ENCODE measurements at regions not wholly inside any gene's neighbourhood (a gene's known extent, or its start where the extent isn't known, plus 50 kb on each side); places are given as distances from the start of the nearest gene placed in this dataset.
"Not testable (repeated sequence)": the region's sequence is repeated elsewhere in the genome, so short reads cannot be mapped to it uniquely, and the experiment has no call there.

DNA sequence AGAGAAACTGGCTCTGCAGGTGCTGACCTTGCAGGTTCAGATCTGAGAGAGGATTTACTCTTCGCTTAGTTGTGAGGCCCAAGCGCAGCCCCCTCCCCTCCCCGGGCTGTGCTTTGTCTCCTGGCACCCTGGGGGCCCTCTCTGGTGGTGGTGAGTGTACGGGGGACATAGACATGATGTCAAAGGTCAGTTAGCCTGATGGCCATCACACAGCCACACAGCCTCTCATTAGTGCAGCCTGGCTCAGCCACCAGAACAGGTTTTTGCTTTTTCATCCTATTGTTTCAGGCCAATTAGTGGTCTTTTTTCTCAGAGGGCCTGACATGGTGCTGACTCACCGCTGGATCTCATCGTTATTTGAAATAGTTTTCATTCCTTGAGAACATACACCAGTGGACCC is 437.9 kb downstream of the AACS start:
- no peak for DNase-seq (ENCODE audit: low read depth)

DNA sequence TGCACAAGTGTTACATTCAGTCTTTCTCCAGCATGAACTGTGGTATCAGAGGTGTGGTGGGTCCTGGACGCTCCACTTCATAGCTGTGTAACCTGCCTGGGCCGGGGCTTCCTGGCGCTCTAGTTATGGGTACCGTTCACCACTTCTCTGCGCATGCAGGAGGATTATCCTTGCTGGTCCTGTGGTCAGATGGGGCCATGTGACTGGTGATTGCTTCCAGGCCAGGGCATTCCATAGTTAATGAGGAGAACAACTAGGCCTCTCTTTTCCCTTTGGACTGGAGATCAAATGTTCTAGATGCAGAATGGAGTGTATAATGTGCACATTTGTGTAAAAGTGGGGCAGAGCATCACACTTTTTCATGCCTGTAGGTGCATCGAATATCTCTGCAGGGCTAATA is 444.0 kb downstream of the AACS start:
- DNase-seq (ENCODE audit: low read depth): no peak

DNA sequence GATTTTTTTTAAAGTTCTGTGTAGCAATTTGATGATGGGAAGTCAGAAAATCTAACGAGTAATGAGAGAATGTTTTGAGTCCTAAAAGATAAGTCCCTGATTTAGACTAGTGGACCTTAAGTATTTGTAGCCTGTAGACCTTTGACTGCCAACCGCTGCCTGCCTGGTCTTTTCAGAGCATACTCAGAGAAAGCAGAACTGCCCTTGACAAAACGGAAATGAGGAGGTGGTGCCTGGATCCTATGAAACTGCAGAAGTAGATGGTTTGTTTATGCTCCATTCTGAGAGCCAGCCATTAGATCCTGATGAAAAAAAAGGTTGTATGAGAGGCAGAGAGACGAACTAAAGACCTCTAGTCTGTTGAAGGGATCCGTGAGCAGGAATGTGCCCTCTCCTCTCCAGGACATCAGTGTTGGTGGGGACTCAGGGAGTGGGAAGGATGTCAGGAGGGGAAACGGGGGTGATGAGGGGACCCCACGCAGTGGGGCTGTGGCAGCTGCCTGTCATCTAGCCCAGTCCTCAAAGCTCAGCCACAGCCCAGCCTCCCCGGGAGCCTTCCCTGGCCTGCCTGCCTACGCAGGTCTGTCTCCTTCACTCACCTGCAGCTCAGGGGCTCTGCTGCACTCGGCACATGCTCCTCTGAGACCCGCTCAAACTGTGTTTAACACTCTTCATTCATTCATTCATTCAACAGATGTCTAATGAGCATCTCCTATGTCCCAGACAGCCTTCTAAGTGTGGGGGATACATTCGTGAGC is 447.5 kb downstream of the AACS start:
- DNase-seq (ENCODE audit: low read depth): no peak

DNA sequence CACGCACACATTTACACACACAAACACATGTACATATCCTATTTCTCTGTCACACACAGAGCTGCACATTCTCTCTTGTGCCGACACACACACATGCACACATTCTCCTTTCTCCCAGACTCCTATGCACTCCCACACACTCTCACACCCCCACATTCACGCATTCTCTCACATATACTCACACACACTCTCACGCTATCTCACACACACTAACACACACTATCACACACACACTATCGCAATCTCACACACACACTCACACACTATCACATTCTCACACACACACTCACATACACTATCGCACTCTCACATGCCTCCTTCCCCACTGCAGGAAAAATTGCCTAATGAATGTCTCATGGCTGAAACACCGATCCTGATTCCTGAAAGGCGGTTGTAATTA is 450.7 kb downstream of the AACS start:
- DNase-seq (ENCODE audit: low read depth): no peak

DNA sequence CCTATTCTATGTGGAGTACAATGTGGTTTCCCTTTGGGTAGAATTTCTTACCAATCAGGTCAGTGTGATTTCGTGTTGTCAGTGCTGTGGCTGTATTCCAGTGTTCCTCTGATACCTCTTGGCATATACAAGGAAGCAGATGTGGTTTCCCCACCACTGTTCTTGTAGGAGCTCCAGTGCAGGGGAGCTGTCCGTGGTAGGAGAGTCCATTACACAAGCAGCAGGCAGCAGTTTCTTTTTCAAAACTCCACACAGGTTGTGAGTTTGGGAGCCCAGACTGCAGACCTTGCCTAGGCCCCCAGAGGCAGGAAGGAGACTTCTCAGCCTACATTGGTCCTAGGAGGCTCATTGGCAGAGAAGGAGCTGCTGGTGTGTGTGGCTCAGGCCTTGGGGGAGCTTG is 452.8 kb downstream of the AACS start:
- DNase-seq (ENCODE audit: low read depth): no peak

DNA sequence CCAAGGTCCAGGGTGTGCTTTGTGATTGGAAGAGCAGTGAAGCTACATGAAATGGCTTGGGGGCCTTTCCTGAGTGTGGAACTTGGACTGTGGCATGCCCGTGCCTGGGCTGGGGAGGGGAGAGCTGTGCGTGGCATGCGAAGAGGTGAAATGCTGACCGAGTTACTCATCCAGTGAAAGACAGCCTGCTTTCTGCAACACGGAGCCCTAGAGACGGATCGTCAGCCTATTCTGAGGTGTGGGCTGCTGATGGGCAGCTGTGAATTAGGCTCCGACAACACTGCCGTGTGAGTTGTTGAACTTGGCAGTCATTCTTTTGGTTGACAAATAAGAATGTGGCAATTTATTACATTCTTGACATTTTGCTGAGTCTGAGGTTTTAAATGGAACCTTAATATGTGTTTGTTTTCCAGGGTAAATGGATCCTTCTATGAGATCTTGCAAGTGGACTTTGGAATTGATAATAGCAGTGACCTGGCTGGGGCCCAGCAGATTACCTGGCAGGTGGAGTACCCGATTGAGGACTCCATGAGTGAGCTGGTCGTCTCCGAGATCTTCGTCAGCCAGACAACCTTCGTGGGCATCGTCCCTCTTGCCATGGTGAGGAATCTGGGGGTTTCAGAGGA is 453.9 kb downstream of the AACS start:
- DNase-seq (ENCODE audit: low read depth): no peak

DNA sequence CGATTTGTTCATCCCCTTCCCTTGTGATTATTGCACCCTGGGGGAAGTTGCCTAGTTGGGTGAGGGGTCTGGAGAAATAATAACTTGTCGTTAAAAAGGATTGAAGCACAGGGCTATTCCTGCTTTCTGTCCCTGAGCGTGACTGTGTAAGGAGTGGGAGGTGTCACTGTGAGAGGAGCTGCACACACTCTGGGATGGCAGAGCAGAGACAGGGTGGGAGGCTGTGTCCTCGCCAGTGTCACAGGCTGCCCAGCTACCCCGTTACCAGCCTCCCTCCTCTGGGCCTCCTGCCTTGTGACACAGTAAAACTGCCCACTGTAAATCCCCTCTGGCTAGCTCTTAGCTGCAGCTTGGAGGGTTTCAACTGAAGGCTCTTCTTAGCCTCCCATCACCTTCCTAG is 460.6 kb downstream of the AACS start:
- DNase-seq (ENCODE audit: low read depth): no peak

DNA sequence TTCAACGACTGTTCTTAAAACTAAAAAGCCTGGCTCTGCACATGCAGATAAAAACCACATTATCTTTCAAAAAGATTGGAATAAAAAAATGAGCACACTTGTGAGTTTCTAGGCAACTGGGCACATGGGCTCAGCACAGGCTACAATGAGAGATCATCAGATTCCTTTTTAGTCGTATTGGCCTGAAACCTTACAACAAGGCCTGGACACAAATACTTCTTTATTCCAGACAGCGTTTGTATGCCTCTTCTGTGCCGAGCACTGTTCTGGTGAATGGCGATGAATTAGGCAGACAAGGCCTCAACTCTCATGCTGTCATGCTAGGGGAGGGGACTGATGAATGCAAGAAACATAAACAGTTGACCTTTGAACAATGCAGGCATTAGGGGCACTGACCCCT is 463.0 kb downstream of the AACS start:
- no peak for DNase-seq (ENCODE audit: low read depth)

DNA sequence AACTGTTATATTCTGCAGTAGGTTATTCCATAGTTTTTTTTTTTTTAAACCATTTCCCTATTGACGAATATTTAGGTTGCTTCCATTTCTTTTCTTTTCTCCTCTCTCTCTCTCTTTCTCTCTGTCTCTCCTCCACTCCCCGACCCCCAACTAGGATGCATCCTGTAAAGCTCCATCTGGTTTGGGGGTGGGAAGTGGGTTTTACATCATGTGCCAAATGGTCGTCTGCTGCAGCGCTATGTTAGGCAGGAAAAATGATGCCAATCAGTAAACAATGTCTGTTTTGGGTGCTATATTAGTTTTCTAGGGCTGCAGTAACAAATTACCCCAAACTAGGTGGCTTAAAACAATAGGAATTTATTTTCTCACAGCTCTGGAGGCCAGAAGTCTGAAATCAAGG is 465.0 kb downstream of the AACS start:
- DNase-seq (ENCODE audit: low read depth): no peak

DNA sequence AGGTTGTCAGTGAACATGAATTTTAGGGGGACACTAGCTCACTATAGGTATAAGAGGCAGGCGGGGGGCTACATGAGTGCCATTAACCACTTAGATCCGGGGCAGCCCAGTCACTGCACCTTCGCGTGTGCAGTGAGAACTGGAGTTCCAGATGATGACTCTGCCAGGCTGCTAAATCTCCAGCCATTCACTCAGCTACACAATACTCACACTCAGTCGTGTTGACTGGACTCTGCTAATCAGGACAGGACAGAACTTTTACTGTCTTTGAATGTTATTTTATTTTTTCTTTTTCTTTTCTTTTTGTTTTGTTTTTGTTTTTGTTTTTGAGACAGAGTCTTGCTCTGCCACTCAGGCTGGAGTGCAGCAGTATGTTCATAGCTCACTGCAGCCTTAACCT is 465.6 kb downstream of the AACS start:
- DNase-seq (ENCODE audit: low read depth): no peak

DNA sequence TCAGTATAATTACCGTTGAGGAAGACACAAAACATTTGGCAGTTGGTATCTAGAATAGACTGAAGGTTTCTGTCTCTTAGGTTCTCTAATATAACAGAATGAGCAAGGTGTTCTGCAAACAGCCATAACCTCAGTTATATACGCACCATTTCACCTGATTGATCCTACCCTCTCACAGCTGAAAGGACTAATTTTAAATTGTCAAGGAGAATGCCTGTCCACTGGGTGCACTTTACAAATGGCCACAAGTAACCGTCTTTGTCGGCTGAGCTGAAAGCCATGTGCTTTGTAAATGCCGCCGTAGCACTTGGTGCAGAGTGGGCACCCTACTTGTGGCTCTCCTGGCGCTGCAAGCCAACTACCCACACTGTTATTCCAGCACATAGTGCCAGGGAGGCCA is 466.3 kb downstream of the AACS start:
- no peak for DNase-seq (ENCODE audit: low read depth)

DNA sequence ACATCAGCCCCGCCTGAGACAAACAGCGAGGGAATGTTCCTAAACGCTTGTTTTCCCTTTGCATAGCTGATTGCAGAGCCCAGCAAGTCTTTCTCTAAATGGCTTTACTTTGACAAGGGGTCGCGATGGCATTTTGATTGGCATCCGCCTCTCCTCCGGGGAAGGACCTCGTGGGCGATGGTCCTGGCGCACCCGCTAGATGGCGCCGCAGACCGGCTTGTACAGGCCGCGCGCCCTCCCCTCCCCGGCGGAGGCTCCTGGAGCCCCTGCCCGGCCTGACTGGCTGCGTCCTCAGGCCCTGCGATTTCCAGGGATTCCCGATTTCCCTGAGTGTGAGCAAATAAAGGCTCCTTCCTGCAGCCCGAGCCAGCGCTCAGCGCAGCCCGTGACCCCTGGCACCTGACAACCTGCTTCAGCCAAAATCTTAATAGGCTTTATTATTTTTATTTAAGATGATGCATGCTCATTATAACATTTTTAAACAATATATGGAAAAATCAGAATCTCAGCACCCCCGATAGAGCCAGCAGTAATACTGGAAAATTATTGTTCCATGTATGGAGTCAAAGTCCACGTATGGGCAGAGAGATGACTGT is 468.3 kb downstream of the AACS start:
- no peak for DNase-seq (ENCODE audit: low read depth)

DNA sequence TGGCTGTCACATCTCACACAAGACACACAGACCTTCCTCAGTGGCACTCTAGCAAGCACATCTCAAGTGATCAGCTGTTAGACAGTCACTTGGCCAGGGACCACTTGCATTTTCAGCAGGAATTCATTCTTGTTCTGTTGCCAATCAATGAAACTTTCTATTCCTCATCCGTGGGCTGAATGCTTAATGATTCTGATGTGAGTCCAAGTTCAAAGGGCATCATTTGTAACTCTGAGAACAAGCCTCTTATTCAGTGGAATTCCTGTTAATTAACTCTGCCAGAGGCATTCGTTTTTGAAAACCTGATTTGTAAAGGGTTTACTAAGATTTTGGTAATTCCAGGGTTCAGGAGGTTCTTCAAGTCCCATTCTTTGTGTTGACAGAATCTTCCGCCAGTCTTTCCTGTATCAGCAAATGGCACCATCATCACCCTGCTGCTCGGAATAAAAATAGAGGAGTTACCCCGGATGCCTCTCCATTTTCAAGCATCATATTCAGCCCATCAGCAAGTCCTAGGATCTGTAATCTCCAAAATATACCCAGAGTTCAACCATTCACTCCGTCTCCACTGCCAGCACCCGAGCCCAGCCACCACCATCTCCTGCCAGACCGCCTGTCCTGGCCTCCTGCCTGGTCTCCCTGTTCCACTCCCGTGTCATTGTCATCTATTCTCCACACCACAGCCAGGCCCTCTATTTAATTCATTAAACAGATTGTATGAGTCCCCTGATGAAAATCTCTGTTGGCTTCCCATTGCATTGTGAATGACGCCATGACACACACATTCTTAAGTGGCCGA is 473.4 kb downstream of the AACS start:
- no peak for DNase-seq (ENCODE audit: low read depth)

DNA sequence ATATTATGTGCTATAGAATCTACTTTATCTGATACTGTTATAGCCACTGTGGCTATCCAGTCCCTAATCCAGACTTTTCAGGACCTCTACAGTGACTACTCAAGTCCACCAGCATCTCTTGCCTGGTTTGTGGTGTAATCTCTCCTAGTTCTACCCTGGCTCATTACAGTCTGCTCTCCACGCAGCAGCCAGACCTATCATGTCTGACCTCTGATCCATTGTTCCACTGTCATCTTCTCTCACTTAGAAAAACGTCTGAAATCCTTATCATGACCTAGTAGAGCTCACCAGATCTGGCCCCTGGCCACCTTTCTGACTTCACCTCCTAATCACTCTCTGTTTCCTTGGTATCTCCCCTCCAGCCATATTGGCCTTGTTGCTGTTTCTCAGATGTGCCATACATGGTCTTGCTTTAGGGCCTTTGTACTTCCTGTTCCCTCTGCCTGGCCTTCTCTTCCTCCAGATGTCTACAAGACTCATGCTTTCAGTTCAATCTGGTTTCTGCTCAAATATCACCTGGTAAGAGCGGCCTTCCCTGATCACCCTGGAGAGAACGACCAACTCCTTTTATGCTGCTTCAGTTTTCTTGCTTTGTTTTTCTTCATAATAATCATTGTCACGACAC is 475.5 kb downstream of the AACS start:
- DNase-seq (ENCODE audit: low read depth): no peak

DNA sequence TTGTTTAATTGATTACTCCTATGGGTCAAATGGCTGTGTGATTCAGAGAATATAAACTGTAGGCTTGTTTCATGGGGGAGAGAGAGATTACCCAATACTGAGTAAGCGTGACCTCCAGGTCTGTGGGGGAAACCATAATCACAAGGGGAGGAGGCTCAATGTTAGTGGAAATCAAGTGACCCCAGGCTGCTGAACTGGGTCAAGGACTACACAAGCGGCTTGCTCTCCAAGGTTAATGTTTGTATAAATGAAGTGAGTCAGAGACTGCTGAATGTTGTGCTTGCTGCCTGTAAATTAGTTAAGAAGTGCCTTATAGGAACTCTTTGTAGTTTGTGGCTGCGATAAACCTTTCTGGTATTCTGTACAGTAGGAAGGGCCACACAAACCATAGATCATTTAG is 479.7 kb downstream of the AACS start:
- no peak for DNase-seq (ENCODE audit: low read depth)

DNA sequence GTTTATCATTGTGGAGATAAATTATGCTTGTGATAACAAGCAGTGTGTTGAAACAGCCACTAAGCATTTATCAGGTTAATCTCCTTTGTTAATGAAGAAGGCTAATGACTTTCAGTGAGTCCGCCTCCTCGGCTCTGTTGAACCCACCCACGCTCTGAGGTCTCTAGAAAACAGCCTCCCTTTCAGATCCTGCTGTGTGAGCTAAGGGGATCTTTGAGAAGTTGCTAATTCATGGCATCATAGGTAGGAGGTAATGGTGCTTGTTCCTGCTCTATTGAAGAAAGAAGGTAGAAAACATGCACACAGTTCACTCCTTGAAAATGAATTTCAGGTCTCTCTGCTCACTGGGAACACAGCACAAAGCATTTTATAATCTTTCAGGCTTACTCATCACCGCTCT is 483.9 kb downstream of the AACS start:
- no peak for DNase-seq (ENCODE audit: low read depth)

DNA sequence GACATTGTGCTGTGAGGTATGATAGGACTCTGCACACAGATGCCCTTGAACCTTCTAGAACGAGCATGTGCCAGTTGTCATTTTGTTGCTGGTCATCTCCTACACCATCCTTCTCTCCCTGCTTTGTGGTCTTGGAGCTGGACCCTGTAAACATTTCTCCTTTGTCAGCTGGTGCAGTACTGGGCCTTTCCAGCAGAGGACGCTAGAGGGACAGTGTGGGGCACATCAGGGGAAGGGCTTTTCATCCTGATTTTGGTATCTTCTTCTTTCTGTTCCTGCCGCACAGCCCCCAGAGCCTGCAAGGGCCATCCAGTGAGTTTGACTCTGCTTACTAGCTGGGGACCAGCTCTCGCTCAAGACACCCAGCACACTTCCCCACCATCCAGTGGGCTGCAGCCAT is 484.6 kb downstream of the AACS start:
- no peak for DNase-seq (ENCODE audit: low read depth)

DNA sequence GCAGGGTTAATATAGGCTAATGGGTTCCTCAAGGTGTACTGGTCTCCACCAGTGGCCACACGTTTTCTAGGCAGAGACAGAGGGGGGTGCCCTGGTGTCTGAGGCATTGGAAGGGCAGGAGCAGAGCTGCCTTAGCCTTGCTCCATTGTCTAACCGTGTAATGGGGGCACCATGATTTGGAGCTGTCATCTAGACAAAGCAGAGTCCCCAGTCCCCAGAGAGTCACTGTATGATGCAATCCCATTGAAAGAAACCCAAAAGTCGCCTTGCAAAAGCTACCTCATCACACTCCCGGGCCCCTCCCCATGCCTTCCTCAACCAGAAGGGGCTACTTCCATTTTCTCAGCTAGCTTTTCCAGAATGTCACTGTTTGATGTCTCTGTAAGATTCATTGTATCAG is 487.1 kb downstream of the AACS start:
- DNase-seq (ENCODE audit: low read depth): no peak

DNA sequence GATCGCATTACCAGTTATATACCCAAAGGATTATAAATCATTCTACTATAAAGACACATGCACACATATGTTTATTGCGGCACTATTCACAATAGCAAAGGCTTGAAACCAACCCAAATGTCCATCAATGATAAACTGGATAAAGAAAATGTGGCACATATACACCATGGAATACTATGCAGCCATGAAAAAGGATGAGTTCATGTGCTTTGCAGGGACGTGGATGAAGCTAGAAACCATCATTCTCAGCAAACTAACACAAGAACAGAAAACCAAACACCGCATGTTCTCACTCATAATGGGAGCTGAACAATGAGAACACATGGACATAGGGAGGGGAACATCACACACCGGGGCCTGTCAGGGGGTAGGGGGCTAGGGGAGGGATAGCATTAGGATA is 495.8 kb downstream of the AACS start:
- DNase-seq (ENCODE audit: low read depth): not testable (repeated sequence)

DNA sequence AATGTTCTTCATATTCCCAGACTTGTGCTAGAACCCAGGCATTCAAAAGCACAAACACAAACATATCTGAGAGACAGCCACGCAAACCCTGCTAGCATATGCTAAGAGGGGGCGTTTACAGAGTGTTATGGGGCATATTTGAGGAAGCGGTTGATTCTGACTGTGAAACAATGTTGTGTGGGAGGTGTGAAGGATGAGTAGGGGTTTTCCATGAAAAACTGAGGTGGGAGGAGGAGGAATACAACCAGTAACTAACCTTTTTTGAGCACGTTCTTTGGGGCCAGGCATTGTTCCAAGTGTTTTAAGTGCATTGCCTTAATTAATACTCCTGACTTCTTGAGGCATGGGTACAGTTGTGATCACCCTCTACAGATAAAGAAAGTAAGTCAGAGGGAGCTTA is 499.5 kb downstream of the AACS start:
- no peak for DNase-seq (ENCODE audit: low read depth)

DNA sequence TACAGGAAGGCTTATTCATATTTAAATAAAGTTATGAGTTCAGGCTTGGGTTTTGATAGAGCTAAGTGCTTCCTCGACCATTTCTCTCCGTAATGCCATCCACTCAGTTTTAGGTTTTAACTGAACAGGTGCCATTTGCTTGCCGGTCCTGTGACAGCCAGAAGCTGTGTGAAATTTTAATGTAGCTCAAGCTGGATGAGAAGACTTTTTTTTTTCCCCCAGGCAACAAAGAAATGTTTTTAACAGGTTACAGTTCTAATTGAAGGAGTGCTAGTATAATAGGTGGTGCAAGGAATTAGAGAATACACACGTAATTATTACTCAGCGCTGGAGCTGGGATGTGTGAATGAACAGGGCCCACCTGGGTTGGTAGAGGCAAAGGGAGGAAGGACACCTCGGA is 502.3 kb downstream of the AACS start:
- DNase-seq (ENCODE audit: low read depth): no peak

DNA sequence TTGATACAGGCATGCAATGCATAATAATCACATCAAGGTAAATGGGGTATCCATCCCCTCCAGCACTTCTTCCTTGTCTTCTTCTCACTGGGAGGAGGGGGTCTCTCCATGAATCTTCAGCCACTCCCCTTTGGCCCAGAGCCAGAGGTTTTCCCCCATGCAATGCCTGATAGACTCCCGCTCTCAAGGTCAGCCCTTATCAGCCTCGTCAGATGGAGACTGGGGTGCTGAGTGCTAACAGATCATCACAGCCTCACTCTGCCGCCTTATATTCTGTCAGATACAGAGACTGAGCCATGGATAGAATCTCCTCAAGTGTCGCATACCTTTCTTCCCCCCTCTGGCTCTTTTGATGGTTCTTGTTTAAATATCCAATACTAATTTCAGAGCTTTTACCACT is 503.1 kb downstream of the AACS start:
- DNase-seq (ENCODE audit: low read depth): no peak

Measured in HS-27A (cell line).